Glomerular endothelial cell (primary cell): ENCODE measurements at regions not wholly inside any gene's neighbourhood (a gene's known extent, or its start where the extent isn't known, plus 50 kb on each side); places are given as distances from the start of the nearest gene placed in this dataset.

Experiments
- DNase-seq: peaks from one replicate; pipeline ENCODE4 v3.0.0-alpha.2; 2011; ENCODE audit warnings: low read depth, low spot score; ENCODE audit errors: extremely low read depth

DNA sequence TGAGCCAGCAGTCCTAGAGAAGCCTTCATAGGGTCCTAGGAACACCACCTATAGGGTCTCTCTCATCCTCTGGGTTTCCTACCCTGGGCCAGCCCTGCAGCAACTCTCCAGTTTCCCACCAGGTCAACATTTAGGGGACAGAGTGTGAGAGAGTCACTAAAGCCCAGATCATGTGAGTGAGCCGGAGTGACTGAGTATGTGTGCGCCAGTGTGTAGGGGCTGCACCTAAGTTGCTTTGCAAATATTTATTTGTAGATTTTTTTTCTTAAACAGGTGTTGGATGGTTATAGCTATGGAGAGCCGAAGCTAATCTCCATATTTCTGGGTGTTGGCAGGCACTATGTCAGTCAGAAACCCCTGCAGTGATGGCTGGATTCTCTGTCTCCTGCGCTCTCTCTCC is 232.5 kb upstream of the NCAM1 start:
- DNase-seq, result no peak

DNA sequence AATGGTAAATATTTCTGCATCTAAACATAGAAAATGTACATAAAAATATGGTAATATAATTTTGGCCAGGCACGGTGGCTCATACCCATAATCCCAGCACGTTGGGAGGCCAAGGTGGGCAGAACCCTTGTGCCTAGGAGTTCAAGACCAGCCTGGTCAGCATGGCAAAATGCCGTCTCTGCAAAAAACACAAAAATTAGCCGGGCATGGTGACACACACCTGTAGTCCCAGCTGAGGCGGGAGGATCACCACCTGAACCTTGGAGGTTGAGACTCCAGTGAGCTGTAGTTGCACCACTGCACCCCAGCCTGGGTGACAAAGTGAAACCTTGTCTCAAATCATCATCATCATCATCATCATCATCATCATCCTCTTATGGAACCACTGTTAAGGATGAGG is 230.6 kb upstream of the NCAM1 start:
- no peak for DNase-seq

DNA sequence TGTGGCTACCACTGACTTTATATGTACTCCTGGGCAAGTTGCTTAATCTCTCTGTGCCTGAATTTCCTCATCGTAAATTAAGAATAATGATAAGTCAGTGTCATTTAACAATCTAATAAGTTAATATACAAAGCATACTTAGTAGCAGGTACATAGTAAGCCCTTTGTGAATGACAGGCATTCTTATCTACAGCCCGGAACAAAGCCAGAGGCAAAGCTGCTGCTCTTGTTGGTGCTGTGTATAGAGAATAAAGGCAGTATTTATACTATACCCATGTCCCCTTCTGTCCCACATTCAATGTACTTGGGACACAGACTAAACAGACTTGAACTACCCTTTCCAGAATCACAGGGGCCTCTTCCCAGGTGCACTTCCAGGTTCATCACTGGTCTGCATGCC is 229.7 kb upstream of the NCAM1 start:
- DNase-seq, result no peak

GRCh38 chr11:112732031-112732430 is 229.2 kb upstream of the NCAM1 start:
- no peak for DNase-seq

DNA sequence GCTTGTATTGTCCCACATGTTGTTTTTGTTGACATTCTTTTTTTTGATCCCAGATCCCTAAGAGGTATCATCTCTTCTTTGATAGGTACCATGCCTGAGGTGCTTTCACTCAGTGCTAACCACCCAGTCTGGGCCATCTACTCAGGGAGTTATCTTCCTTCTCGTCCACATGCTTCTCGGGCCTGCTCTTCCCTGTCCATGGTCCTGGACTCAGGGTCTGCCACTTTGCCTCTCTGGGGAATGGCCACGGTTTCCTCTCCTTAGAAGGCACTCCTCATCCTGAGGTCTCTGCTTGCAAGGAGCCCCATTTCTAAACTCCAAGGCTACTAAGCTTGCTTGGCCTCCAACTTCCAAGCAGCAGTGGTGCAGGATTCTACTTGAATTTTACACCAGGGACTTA is 227.0 kb upstream of the NCAM1 start:
- no peak for DNase-seq

DNA sequence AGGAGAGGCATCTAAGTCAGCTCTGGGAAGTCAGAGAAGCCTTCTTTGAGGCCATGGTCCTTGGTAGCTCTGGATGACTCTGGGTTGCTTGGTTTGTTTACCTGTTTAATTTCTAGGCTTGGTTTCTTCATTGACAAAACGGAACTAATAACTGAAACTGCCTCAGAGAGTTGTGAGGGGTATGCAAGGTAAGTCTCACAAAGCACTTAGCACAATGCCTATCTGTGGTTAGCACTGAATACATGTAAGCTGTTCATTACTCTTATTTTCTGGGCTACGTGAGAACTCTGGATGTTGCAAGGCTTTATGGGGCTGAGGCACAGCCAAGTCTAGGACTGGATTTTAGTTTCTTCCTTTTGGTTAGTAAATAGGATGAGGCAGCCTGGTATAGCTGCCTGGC is 225.8 kb upstream of the NCAM1 start:
- no peak for DNase-seq

GRCh38 chr11:112744041-112744440 is 217.2 kb upstream of the NCAM1 start:
- no peak for DNase-seq

DNA sequence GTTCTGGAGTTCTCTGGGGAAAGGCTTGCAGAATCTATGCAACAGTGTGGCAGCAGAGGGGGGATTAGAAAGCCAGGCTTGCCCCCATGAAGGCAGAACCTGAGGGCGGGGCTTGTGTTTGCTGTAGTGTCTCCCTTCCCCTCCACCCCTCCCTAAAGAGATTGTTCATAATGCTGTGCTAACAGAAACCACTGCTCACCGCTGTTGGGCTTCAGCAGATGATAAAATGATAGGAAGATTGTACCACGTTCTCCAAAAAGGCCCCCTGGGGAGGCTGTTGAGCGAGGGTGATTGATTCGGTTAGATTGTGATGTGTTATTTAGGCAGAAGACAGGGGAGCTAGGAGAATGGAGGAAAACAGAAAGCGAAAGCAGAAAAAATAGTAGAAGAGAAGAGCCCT is 215.2 kb upstream of the NCAM1 start:
- no peak for DNase-seq

DNA sequence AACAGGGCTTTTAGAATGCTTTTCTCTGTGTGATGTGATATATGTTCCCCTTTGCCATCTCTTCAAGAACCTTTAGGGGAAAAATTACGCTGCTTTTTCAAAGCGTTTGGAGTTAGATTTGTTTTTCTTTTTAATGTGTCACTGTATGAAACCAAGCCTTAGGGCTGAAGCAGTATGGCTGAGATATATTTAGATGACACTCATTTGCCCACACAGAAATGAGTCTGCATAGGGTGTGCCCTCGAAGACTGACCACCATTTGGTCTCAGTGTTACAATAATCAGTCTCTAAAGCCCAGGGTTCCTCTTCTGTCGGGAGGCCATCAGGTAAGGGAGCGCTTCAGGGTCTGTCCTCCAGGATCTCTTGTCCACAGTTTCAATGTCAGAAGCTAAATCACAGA is 213.0 kb upstream of the NCAM1 start:
- DNase-seq, result no peak

DNA sequence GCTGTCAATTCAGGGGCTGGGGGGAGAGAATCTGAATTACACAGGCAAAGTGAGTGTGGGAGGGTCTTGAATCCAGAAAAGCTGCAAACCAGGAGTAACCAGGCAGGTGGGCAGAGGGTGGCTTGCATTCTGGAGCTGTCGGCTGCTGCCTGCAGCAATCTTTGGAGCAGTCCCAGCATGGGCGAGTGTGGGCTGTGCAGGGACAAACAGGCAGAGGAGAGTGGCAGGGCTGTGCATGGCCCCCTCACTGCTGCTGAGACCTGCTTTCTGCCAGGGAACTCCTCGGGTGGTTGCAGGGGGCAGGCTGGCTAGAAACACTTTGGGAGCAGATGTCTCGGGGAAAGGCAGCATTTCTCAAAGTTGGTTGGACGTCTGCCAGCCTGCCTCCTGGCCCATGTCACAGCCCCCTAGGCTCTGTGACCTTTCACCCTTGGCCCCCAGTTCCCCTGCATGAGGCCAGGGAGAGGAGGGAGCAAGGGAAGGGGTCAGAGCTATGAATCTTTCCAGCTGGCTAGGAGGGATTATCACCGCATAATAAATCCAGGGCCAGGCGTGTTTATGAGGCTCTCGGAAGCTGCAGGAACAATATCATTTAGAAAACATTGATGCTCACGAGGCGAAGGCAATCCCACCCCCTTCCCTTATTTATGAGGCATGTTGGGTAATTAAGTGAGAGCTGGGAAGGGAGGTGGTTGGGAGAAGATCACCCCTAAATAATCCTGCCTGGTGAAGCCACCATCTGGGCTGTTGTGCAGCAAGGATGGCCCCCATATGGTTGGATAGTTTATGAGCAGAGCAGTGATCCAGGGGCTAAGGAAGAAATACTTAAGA is 212.3 kb upstream of the NCAM1 start:
- DNase-seq, result no peak

GRCh38 chr11:112751329-112751728 is 209.9 kb upstream of the NCAM1 start:
- DNase-seq, result no peak

DNA sequence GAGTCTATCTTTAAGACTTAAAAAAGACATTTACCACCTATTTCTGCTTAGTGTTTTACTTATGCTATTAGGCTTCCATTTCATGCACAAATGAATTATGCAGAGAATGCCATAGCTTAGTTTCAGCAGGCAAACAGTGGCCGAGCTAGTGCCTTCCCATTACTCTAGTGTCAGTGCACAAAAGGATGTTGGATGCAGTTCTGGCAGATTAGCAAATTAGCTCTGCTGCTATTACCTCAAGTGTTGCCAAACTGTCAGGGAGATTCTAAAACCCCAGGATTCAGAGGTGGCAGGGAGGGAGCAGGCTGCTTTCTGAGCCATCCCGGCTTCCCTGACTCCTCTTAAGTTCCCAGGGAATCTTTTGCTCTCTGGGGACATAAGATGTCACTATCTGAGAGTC is 209.4 kb upstream of the NCAM1 start:
- no peak for DNase-seq

- no peak for DNase-seq
Measured at GRCh38 chr11:112752563-112752962, 208.7 kb upstream of the NCAM1 start.

DNA sequence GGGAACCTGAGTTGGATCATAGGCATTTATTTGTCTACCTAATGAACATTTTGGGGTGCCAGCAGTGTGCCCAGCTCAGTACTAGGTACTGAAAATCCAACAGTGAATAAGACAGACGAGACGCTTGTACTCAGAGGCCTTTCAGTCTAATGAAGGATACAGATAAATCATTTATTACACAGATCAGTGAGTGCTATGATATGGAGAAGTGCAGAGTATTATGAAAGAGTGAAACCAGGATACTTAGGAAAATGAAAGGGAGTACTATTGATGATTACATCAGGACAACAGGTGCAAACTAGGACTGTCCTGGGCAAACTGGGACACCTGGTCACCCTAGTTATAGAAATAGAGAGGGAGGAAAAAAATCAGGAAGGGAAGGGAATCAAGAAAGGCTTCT is 207.5 kb upstream of the NCAM1 start:
- no peak for DNase-seq

DNA sequence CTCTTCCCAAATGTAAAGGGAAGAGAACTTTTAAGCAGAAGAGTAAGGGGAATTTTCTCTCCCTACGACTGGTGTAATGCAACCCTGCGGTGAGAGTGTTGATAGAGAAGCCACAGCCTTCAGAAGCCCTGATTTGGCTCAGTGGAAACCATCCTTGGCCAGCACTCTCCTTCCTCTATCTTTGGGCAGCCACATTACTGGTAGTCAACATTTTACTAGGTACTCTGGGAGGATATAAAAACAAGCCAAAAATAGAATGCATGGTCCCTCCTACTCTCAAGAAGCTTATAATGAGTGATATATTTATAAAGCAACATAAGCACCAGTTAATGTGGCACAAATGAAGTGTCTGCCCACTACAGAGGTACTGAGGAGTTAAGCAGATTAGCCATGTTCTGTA is 201.8 kb upstream of the NCAM1 start:
- DNase-seq, result no peak

- DNase-seq, result no peak
Measured at GRCh38 chr11:112760396-112761059, 200.7 kb upstream of the NCAM1 start.

DNA sequence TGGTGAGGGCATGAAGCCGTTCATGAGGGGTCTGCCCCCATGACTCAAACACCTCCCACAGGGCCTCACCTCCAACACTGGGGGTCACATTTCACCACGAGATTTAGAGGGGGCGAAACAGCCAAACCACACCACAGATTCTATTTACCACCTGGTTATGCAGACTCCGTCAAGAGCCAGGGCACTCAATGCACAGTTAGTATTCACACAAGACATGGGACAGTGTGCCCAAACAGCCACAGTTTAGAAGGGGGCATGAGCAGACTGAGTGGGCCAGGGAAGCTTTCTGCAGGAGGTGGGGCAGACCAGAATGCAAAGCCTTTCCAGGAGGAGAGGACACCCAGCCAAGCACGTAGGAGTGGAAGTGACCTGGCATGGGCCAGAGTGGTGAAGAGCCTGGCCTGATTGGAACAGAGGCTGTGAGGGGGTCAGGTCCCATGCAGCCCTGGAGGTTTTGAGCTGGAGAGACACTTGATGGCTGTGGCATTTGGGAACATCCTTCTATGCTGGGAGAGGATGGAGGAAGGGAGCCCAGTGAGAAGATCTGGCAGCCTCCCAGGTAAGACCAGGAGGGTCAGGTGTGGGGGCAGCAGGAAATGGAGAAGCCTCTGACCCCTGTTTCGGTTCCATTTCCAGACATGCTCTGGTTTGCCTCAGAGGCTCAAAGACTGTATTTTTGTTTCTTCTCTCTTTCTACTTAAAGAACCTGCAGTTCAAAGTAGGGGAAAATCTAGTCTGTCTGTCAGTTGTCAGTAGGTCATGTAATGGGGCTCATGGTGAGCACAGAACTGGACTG is 199.1 kb upstream of the NCAM1 start:
- DNase-seq, result no peak

DNA sequence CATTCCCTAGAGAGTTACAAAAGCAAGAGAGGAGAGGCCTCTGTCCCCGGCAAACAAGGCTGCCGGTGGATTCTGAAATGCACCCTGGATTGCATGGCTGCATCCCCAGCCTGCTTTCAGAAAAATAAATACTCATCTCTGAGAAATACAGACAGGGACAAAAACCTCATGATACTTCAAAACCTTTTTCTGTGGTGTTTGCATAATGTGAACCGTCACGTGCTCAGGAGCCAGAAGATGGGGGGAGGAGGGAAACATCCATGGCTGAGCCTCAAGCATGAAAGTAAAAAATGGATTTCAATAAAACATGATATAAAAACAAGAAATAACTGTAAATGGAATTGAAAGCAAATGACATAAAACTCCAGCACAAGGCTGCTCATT is 198.5 kb upstream of the NCAM1 start:
- no peak for DNase-seq

- no peak for DNase-seq
Measured at GRCh38 chr11:112765337-112765736, 195.9 kb upstream of the NCAM1 start.

- DNase-seq, result no peak
Measured at GRCh38 chr11:112769170-112769569, 192.1 kb upstream of the NCAM1 start.

GRCh38 chr11:112769584-112769983 is 191.6 kb upstream of the NCAM1 start:
- no peak for DNase-seq

- no peak for DNase-seq
Measured at GRCh38 chr11:112770033-112770432, 191.2 kb upstream of the NCAM1 start.
